ENCODE measurements at regions not wholly inside any gene's neighbourhood (a gene's known extent, or its start where the extent isn't known, plus 50 kb on each side); places are given as distances from the start of the nearest gene placed in this dataset.

DNA sequence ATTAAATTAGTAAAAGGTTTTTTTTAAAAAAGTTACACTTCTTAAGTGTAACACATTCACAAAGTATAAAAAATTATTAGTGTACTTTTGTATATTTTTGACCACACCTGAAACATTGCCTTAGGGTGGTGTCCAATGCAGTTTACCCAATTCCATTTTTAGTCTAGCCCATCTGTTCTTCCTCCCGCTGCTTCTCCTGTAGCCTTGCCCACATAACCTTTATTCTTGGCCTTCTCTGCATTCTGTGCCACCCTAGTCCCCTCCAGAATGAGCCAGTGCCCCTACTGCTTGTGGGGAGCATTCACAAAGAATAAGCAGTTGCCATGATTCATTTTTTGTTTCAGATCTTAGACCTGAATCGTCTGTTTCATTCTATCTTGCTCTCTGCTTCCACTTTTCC lies 78.4 kb upstream of the MYT1L start:
- Histone ChIP-seq H3K4me2 (ENCODE audit: low read depth, low read length, poor library complexity, severe bottlenecking) (no peak overlapping the region), H3K27ac (ENCODE audit: low read depth, low read length) (no peak overlapping the region), H3K36me3 (ENCODE audit: low read length) (no peaks in the 10 kb centered on the region), H2AFZ (ENCODE audit: low read depth, low read length, severe bottlenecking) (no peak overlapping the region), H3K9ac (ENCODE audit: low read length) (no peak overlapping the region), H3K4me3 (ENCODE audit: insufficient read depth, low read length, poor library complexity, severe bottlenecking) (no peak overlapping the region), H3K9me3 (ENCODE audit: insufficient read depth, low read length) (no peaks in the 10 kb centered on the region), H3K9me2 (replicated peaks; ENCODE audit: insufficient read depth, low read length) (no peaks in the 10 kb centered on the region), H4K20me1 (ENCODE audit: low read depth, low read length) (no peaks in the 10 kb centered on the region), H3K79me2 (ENCODE audit: insufficient read depth, low read length) (no peaks in the 10 kb centered on the region), H3K27me3 (ENCODE audit: low read length) (no peaks in the 10 kb centered on the region), H3F3A (ENCODE audit: insufficient read depth) (no peaks in the 10 kb centered on the region)
- no peak for TF ChIP-seq EZH2phosphoT487 (conservative IDR thresholded peaks at IDR 0.05; ENCODE audit: low read length)
- TF ChIP-seq, protein P1, sequence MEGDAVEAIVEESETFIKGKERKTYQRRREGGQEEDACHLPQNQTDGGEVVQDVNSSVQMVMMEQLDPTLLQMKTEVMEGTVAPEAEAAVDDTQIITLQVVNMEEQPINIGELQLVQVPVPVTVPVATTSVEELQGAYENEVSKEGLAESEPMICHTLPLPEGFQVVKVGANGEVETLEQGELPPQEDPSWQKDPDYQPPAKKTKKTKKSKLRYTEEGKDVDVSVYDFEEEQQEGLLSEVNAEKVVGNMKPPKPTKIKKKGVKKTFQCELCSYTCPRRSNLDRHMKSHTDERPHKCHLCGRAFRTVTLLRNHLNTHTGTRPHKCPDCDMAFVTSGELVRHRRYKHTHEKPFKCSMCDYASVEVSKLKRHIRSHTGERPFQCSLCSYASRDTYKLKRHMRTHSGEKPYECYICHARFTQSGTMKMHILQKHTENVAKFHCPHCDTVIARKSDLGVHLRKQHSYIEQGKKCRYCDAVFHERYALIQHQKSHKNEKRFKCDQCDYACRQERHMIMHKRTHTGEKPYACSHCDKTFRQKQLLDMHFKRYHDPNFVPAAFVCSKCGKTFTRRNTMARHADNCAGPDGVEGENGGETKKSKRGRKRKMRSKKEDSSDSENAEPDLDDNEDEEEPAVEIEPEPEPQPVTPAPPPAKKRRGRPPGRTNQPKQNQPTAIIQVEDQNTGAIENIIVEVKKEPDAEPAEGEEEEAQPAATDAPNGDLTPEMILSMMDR (IDR thresholded peaks at IDR 0.05; ENCODE audit: insufficient read depth, low read length, poor library complexity, severe bottlenecking), result no peak

DNA sequence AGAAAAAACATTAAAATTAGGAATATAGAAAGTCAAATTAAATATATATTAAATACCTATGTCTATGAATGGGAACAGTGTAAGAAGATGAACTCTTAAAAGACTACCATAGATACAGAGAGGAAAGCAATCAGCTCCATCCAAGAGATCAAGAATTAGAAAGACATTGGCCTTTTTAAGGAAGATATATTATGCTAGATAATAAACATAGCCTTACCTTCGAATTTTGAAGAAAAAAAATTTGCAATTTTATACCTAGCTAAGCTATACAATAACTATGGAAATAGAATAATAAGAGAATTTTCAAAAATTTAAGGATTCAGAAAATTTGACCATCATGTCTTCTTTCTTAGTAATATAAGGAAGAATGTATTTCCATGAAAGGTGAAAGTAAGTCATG lies 74.7 kb upstream of the MYT1L start:
- Histone ChIP-seq H3K27me3 (ENCODE audit: low read length) (no peaks in the 10 kb centered on the region), H3K36me3 (ENCODE audit: low read length) (no peaks in the 10 kb centered on the region), H3K9me3 (ENCODE audit: insufficient read depth, low read length) (no peaks in the 10 kb centered on the region), H2AFZ (ENCODE audit: low read depth, low read length, severe bottlenecking) (no peak overlapping the region), H3K4me3 (ENCODE audit: insufficient read depth, low read length, poor library complexity, severe bottlenecking) (no peak overlapping the region), H3K27ac (ENCODE audit: low read depth, low read length) (no peak overlapping the region), H3F3A (ENCODE audit: insufficient read depth) (no peaks in the 10 kb centered on the region), H3K79me2 (ENCODE audit: insufficient read depth, low read length) (no peaks in the 10 kb centered on the region), H3K9ac (ENCODE audit: low read length) (no peak overlapping the region), H3K9me2 (replicated peaks; ENCODE audit: insufficient read depth, low read length) (no peaks in the 10 kb centered on the region), H3K4me2 (ENCODE audit: low read depth, low read length, poor library complexity, severe bottlenecking) (no peak overlapping the region), H4K20me1 (ENCODE audit: low read depth, low read length) (no peaks in the 10 kb centered on the region)
- no peak for TF ChIP-seq EZH2phosphoT487 (conservative IDR thresholded peaks at IDR 0.05; ENCODE audit: low read length)
- TF ChIP-seq, protein P1 (IDR thresholded peaks at IDR 0.05; ENCODE audit: insufficient read depth, low read length, poor library complexity, severe bottlenecking), result no peak

DNA sequence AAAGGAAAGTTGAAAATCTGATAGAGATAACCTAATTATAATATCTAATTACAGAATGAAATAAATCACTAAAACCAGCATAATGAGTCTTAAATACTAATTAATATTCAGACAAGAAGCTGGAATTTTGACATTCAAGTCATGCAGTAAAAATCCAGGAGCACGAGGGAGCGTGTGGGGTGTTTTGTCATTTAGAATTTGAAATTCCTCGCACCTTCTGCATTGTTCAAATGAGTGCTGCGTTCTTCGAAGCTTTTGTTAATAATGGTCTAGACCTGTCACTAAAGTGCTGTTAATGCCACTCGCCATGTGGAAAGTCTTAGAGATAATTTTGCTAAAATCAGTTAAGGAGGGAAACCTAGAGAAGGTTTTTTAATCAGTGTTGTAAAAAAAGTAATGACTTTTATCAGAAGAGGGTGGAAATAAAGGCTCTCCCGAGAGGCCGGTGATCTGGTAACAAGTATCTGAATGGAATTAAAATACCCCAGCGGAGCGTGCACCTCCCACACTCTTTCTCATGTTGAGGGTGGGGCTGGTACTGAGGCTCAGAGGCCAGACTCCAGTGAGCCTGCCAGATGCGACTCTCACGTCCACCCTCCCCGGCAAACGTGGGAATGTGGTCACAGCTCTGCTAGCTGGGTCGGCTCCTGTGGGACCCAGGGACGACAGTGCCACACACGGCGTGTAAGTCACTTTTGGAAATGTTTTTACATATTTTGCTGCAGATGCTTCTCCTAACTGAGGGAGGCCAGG lies 69.4 kb upstream of the MYT1L start:
- Histone ChIP-seq H2AFZ (ENCODE audit: low read depth, low read length, severe bottlenecking) (no peak overlapping the region), H3F3A (ENCODE audit: insufficient read depth) (no peaks in the 10 kb centered on the region), H3K4me3 (ENCODE audit: insufficient read depth, low read length, poor library complexity, severe bottlenecking) (no peak overlapping the region), H3K27me3 (ENCODE audit: low read length) (no peaks in the 10 kb centered on the region), H4K20me1 (ENCODE audit: low read depth, low read length) (no peaks in the 10 kb centered on the region), H3K9me3 (ENCODE audit: insufficient read depth, low read length) (no peaks in the 10 kb centered on the region), H3K27ac (ENCODE audit: low read depth, low read length) (no peak overlapping the region), H3K9ac (ENCODE audit: low read length) (no peak overlapping the region), H3K9me2 (replicated peaks; ENCODE audit: insufficient read depth, low read length) (no peaks in the 10 kb centered on the region), H3K4me2 (ENCODE audit: low read depth, low read length, poor library complexity, severe bottlenecking) (no peak overlapping the region), H3K36me3 (ENCODE audit: low read length) (no peaks in the 10 kb centered on the region), H3K79me2 (ENCODE audit: insufficient read depth, low read length) (no peaks in the 10 kb centered on the region)
- TF ChIP-seq, protein P1 (IDR thresholded peaks at IDR 0.05; ENCODE audit: insufficient read depth, low read length, poor library complexity, severe bottlenecking), result no peak
- TF ChIP-seq EZH2phosphoT487 (conservative IDR thresholded peaks at IDR 0.05; ENCODE audit: low read length), result no peak

All from SU-DHL-6 (cell line).